GM12865 (cell line): ENCODE measurements at regions not wholly inside any gene's neighbourhood (a gene's known extent, or its start where the extent isn't known, plus 50 kb on each side); places are given as distances from the start of the nearest gene placed in this dataset.

Experiments
- DNase-seq: peaks from one replicate; pipeline ENCODE4 v3.0.0; 2010; ENCODE audit warnings: low read depth
- H3K4me3 ChIP-seq: 2 replicates; pipeline ENCODE4 v1.5.1; 2011; ENCODE audit warnings: mild to moderate bottlenecking, low read depth, low read length, control low read depth
- CTCF ChIP-seq: IDR thresholded peaks from 2 replicates; pipeline ENCODE4 v1.5.1; 2011; ENCODE audit warnings: low read length, control low read depth, low read depth, inconsistent platforms; ENCODE audit not compliant: insufficient read depth; ENCODE audit errors: missing control alignments

GRCh38 chr9:82518868-82519267, 530.3 kb downstream of the SPATA31D1 start:
- no peak for DNase-seq

DNA sequence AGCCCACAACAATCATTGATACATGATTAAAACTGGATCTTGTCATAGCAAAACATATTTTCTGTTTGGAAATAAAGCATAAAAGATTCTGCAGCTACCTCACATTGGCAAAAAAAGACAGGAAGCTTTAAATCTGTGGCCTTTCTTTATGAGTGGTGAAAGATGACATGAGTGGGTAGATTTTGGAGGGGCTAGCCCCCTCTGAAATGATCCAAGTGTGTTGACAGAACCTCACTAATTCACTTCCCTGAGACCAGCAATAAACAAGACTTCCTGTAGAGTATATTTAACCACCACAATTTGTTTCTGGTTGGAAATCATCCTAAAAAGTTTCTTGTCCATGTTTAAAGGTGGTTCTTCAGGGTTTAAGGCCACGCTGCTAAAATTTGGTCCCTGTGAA, 530.8 kb downstream of the SPATA31D1 start:
- no peak for TF ChIP-seq CTCF
- no peak for DNase-seq

More at GRCh38 chr9:82518868-82519267, 530.3 kb downstream of the SPATA31D1 start:
- TF ChIP-seq CTCF = no peak
- H3K4me3 ChIP-seq = no peak overlapping the region

DNA sequence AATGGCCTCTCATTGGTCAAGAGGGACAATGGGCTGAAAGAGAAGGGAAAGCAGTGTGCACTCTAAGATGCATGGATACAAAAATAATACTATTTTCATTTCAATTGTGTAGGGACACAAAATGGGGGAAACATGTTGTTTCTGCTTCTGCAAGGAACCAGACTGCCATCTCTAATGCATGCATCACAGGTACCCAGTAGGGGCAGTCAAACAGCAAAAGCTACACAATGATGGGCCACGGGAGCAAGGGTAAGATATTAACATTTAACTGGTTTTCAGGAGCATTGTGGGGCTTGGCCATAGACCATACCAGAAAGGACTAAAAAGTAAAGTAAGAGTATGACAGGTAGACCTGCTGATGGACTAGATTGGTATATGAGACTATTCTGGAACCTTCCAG, 535.8 kb downstream of the SPATA31D1 start:
- no peak overlapping the region for H3K4me3 ChIP-seq
- DNase-seq = no peak
- TF ChIP-seq CTCF = no peak

More for the DNA sequence above, 530.8 kb downstream of the SPATA31D1 start:
- H3K4me3 ChIP-seq = no peak overlapping the region

DNA sequence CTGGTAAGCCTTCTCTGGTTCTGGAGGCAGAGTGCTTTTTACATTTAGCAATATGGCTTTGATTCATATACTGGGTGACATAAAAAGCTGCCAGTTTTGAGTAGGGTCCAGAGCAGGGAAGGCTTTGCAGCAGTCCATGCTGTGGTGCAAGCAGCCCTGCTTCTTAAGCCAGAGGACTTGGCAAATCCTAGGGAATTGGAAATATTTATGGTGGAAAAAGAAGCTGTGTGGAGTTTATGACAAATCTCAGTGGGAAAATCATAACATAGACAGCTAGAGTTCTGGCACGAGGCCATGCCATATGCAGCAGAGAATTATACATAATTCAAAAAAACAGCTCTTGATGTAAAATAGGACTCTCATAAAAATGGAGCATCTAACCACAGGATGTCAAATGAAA, 536.4 kb downstream of the RASEF start:
- no peak for DNase-seq
- no peak for TF ChIP-seq CTCF
- no peak overlapping the region for H3K4me3 ChIP-seq

DNA sequence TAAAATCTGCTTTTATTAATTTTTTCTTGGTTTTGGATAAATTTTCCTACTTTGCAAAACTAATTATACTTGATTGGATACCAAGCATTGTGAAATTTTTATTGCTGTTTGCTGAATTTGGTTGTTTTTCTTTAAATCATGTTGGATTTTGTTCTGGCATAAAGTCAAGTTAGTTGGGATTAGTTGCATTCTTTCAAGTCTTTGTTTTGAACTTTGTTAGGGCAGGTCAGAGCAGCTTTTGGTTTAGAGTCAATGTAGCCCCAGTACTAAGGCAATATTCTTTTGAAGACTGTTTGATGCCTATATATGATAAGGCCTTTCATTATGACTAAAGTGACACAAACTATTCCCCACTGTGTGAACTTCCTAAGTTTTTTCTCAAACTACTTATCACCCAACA, 531.1 kb downstream of the RASEF start:
- no peak overlapping the region for H3K4me3 ChIP-seq
- TF ChIP-seq CTCF = no peak
- DNase-seq = no peak

- no peak overlapping the region for H3K4me3 ChIP-seq
- DNase-seq = no peak
- TF ChIP-seq CTCF = no peak
Observed at GRCh38 chr9:82532504-82533180, 530.3 kb downstream of the RASEF start.

DNA sequence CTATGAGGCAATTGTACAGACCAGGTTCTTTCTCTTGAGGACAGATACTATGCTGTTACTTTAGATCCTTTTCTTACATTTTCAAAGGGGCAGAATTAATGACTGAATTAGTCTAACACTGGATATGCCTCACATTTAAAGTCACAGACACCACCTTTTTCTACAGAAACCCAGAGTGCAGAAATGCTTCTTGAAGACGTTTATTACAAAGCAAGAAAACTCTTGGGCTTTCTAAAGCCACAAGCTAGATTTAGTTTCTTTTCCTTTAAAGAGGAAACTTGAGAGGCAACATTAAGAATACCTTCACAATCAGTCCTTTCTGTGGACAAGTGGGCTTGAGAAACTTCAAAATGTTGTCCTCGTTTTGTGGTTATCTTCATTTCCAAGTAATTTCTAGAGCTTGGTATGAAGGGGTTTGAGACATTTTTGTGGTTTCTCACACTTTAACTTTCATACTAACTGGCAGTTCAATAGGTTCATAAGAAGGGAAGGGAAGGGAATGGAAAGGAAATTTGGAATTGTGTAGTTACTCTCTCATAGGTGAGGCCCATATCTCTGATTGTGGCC, 527.4 kb downstream of the RASEF start:
- H3K4me3 ChIP-seq = no peak overlapping the region
- no peak for DNase-seq

More for the DNA sequence above, 527.4 kb downstream of the RASEF start:
- no peak for TF ChIP-seq CTCF
